HG02943 (cell line): ENCODE measurements at regions not wholly inside any gene's neighbourhood (a gene's known extent, or its start where the extent isn't known, plus 50 kb on each side); places are given as distances from the start of the nearest gene placed in this dataset.

Source experiments
- ATAC-seq: cut with Tn5 transposase; IDR thresholded peaks from one replicate; pipeline ENCODE4 v1.9.1; 2021; ENCODE audit warnings: mild to moderate bottlenecking, low read depth, moderate library complexity; ENCODE audit not compliant: unreplicated experiment

DNA sequence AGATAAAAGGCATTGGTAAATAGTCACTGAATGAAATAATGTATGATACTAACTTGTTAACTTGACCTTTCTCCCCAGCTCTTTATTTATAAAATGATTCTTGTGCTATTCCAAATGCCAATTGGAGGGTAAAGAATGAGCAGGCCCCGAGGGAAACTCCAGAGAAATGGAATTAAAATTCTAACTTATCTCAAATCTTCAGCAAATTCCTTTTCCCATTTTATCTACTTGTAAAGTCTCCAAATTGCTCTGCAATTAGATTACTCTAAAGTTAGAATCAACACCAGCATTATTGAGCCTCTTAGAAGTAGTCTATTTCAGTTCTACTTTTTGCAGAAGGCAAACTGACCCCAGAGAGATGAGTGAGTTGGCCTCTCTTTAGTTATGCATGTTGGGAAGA is 165.9 kb upstream of the PREP start:
- ATAC-seq = no peak

- ATAC-seq = no peak
Measured at GRCh38 chr6:105568142-105568541, 165.3 kb upstream of the PREP start.

- no peak for ATAC-seq
Measured at GRCh38 chr6:105567140-105567539, 164.3 kb upstream of the PREP start.

GRCh38 chr6:105566503-105566902 is 163.6 kb upstream of the PREP start:
- ATAC-seq = no peak

DNA sequence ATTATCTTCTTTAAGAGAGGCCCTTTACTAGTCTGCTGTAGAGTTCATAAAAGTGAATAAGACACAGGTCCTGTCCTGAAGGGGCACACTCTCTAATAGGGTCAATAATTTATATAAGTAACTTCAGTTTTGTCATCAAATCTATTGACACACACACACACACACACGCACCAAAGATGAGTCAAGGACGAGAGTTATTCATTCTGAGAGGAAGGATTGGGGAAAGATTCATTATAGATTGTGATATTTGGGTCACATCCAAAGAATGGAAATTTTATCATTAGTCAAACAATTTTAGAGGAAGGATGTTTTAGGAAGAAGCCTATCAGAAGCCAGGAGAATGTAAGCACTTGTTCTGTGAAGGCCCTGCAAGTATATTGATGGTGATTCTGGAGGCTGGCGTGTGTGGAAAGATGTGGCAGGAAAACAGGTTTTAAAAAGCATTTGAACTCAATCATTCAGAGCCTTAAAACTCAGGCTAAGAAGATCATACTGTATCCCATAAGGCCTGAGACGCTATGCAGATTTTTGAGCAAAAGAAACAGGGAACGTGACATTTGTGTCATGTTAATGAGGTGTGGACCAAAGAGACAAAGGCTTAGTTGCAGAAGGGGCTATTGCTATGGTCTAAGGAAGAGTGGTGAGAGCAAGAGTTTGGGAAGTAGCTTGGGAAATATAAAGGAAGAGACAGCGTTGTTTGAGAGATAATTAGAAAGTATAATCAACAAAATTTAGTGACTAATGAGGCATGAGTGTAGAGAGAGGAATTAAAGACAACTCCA is 161.4 kb upstream of the PREP start:
- ATAC-seq = no peak

GRCh38 chr6:105562027-105562426 is 159.1 kb upstream of the PREP start:
- ATAC-seq = no peak

GRCh38 chr6:105561486-105561885 is 158.6 kb upstream of the PREP start:
- no peak for ATAC-seq

- ATAC-seq = no peak
Measured at GRCh38 chr6:105560611-105561066, 157.8 kb upstream of the PREP start.

GRCh38 chr6:105557291-105557690 is 154.4 kb upstream of the PREP start:
- no peak for ATAC-seq

DNA sequence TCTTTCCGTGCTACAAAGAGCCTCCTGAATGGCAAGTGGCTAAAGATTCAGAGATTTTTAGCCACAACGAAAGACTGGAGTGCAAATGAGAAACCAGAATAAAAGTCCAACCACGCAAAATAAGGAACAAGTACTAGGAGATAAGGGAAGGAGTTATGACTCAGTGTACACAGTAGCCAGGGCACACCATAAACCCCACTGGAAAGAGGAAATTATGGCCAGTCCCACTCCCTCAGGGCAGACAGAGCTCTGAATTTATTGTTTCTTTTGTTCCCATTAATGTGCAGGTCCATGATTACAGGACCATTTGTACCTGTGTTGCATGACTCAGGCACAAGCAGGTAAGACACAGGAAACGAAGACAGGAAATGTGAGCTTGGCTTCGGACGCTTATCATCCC is 150.3 kb upstream of the PREP start:
- no peak for ATAC-seq

- no peak for ATAC-seq
Measured at GRCh38 chr6:105550955-105551620, 148.2 kb upstream of the PREP start.

- no peak for ATAC-seq
Measured at GRCh38 chr6:105546754-105547153, 143.9 kb upstream of the PREP start.

DNA sequence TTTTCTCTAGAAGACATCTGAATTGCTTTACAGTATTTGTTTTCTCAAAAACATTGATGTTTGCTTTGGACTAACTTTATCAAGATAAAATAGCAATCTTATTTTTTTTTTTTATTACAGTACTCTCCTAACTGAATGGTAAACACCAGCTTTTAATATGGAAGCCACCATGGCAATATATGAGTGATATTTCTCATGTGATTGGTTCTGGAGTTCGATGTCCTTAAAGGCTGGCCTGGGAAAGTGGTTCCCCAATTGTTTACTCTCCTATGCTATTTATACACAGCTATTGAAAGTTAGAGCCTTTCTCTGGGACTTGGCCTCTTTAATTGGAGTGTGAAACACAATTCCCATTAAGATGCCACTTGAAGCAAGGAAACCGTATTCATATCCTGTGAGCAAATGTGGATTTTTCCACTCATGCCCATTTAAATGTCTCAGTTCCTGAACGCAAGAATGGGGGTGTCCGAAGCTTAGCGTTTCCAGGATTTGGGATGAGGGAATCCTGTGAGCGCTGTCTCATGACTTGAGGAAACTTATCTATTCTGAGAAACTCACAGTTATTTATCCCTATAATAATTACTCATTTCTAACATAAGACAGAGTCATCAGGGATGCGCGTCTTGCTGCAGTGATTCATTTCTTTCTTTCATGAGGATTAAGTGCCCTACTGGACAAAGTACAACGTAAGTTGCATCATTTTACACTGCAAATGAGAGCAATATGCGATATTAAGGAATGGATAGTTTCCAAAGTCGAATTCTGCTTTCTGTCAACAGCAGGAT is 143.3 kb upstream of the PREP start:
- no peak for ATAC-seq

DNA sequence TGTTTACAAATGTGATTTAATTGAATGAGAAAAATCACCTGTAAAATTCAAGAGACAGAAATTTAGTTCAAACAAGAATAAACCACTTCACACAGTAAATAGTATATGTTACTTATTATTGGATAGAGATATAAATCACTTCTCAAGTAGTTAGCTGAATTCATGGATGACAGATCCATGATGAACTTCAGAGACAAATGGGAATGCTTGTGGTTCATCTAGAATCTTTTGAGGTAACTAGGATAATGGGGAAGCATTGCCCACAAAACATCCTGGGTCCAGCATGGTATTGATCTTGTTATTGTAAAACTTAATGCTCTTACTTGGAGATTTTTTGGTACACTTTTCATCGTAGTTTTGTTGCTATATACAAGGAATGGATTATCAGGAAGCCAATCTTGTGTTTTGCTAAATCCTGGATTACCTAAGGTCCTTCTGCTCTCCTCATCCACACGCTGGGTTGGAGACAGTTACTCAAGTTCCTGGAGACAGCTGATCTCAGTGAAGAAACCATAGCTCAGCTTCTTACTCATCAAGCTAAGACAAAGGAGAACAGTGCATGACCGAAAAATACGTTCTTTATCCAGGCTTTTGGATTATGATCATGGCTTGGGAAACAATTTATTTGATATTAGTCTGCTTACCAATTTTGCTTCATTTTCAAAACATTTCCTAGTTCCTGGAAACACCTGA is 142.5 kb upstream of the PREP start:
- ATAC-seq = no peak

DNA sequence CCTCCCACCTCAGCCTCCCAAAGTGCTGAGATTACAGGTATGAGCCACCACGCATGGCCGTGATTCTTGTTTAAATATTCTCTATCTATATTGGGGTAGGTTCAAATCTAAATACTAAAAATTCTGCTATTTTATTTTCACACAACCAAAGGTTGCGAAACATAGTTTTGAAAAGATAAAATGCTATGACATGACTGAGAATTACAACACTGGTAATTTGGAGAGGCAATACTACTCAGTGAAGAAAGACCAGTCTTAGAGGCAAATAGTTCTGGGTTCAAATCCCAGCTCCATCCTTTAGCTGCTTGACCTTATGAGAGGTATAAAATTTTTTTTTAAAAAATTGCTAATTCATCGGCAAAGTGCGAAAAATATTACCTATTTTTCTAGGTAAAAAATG is 137.0 kb upstream of the PREP start:
- no peak for ATAC-seq

DNA sequence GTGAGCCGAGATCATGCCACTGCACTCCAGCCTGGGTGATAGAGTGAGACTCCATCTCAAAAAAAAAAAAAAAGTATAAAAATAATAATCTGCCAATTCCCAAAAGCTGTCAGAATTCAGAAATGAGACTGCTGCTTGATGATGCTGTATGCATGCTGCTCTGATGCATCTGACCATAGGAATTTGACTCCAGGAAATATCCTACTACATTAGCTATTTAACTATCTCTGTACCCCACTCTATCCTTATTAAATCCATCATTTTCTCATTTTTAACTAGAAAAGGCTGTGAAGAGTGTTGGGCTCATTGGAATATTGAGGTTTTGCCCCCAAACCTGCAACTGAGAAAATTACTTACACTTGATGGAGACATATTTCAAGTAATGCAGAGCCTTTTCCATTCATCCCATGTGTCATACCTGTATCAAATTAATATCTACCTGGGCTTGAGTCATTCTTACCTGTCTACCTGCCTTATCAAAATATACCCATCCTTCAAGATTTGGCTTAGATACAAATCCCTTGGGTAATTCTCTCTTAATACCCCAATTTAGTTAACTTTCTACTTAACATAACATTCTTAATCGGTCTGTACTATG is 135.2 kb upstream of the PREP start:
- no peak for ATAC-seq

- ATAC-seq = no peak
Measured at GRCh38 chr6:105536961-105537360, 134.1 kb upstream of the PREP start.

- no peak for ATAC-seq
Measured at GRCh38 chr6:105533301-105533700, 130.4 kb upstream of the PREP start.

- no peak for ATAC-seq
Measured at GRCh38 chr6:105526225-105526872, 123.5 kb upstream of the PREP start.
